GM12875 (cell line): ENCODE measurements at regions not wholly inside any gene's neighbourhood (a gene's known extent, or its start where the extent isn't known, plus 50 kb on each side); places are given as distances from the start of the nearest gene placed in this dataset.

Experiments
- H3K4me3 ChIP-seq: one replicate; pipeline ENCODE4 v1.5.1; 2011; ENCODE audit warnings: low read depth, low read length, control low read depth
- TF ChIP-seq, protein P1 (sequence below): IDR thresholded peaks from 2 replicates; pipeline ENCODE4 v1.5.1; 2011; ENCODE audit warnings: low read depth, mild to moderate bottlenecking, control low read depth, inconsistent platforms, low read length, moderate library complexity, borderline replicate concordance; ENCODE audit not compliant: insufficient read depth

GRCh38 chr1:104467590-104467989 is 717.9 kb downstream of the AMY1C start:
- TF ChIP-seq, protein P1, sequence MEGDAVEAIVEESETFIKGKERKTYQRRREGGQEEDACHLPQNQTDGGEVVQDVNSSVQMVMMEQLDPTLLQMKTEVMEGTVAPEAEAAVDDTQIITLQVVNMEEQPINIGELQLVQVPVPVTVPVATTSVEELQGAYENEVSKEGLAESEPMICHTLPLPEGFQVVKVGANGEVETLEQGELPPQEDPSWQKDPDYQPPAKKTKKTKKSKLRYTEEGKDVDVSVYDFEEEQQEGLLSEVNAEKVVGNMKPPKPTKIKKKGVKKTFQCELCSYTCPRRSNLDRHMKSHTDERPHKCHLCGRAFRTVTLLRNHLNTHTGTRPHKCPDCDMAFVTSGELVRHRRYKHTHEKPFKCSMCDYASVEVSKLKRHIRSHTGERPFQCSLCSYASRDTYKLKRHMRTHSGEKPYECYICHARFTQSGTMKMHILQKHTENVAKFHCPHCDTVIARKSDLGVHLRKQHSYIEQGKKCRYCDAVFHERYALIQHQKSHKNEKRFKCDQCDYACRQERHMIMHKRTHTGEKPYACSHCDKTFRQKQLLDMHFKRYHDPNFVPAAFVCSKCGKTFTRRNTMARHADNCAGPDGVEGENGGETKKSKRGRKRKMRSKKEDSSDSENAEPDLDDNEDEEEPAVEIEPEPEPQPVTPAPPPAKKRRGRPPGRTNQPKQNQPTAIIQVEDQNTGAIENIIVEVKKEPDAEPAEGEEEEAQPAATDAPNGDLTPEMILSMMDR: no peak
- H3K4me3 ChIP-seq: no peak overlapping the region

DNA sequence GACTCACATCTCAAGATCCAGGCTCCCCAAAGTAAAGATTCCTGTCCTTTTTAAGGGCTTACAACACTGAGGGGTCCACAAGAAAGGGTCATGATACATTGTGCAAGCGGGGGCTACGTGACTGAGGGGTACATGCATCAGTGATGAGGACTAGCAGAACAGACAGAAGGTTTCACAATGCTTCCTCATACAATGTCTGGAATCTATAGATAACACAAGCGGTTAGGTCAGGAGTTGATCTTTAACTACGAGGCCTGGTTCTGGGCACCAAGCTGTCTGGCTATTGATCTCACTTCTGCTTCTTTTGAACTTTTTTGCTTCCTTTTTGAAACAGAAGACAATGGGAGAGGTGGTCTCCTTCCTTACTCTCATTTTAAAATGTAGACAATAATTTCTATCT is 718.6 kb downstream of the AMY1C start:
- TF ChIP-seq, protein P1: no peak
- no peak overlapping the region for H3K4me3 ChIP-seq

- H3K4me3 ChIP-seq: no peak overlapping the region
- TF ChIP-seq, protein P1: no peak
Measured at GRCh38 chr1:104476126-104476525, 726.4 kb downstream of the AMY1C start.

GRCh38 chr1:104488296-104489015 is 738.8 kb downstream of the AMY1C start:
- H3K4me3 ChIP-seq: no peak overlapping the region
- TF ChIP-seq, protein P1: no peak

GRCh38 chr1:104526158-104526795 is 776.6 kb downstream of the AMY1C start:
- no peak overlapping the region for H3K4me3 ChIP-seq
- TF ChIP-seq, protein P1: no peak

GRCh38 chr1:104531990-104532389 is 782.3 kb downstream of the AMY1C start:
- no peak overlapping the region for H3K4me3 ChIP-seq
- TF ChIP-seq, protein P1: no peak

- TF ChIP-seq, protein P1: no peak
Measured at GRCh38 chr1:104574620-104575019, 824.9 kb downstream of the AMY1C start.

More at GRCh38 chr1:104574620-104575019, 824.9 kb downstream of the AMY1C start:
- H3K4me3 ChIP-seq: no peak overlapping the region
